Kidney tubule cell (primary cell): ENCODE measurements at regions not wholly inside any gene's neighbourhood (a gene's known extent, or its start where the extent isn't known, plus 50 kb on each side); places are given as distances from the start of the nearest gene placed in this dataset.

Experiments
- DNase-seq: peaks from one replicate; pipeline ENCODE4 v3.0.0-alpha.2; 2018; ENCODE audit warnings: low spot score

DNA sequence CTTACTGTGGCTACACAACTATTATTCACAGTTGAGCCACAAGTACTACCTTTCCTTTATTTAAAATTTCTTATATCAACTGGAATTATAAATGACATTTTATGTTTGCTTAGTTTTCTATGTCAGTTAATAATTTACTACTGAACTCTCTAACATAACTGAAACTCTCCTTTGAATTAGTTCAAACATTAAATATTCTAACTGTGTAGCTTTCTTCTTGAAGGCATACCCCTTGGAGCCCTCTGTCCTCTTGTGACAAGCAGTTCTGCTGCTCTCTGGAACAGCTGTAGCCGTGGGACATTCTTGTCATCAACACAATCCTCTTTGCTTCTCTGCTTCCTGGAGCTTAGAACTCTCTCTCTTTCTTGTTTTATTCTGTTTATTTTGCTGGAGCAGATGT is 244.8 kb downstream of the NHLRC3 start:
- DNase-seq = no peak

DNA sequence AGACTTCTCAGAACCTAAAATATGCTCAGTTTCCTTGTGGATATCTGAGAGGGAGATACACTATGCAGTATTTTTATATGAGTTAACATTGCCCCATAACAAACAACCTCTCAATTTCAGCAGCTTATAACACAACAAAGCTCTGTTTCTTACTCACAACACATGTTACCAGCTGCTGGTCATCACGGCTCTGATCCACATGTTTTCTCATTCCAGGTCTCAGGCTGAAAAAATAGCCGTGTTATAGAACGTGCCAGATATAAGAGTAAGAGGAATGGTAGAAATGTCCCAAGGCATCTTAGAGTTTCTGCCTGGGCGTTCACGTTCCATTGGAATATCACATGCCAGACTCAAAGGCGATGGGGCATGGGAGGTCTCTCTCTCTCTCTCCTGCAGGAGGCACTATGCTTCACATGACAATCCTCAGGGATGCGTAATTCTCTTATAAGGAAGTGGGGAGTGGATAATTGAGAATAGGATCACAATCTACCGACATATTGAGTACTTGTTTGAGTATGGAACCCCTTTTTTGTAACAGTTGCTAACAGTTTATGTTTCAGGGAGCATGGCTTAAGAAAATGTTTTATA is 246.6 kb downstream of the NHLRC3 start:
- DNase-seq = no peak
